ENCODE measurements at regions not wholly inside any gene's neighbourhood (a gene's known extent, or its start where the extent isn't known, plus 50 kb on each side); places are given as distances from the start of the nearest gene placed in this dataset.

DNA sequence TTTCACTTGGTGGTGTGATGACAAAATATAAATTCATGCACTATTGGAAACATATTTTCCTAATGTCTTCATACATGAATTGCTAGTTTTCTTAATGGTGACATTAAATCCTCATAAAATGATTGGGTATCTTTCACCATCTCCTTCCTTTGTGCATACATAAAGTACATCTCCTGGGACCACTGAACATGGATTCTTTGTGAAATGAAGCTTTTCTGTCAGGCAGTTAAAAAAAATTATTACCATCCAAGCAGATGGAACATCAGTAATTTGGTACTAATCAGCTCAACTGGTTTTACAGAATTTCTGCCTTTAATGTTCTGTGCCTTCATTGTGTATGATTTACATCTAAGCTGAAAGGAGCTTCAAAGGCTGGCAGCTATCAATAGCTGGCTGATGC is 891.7 kb upstream of the SLC10A2 start:
- TF ChIP-seq, protein P1, sequence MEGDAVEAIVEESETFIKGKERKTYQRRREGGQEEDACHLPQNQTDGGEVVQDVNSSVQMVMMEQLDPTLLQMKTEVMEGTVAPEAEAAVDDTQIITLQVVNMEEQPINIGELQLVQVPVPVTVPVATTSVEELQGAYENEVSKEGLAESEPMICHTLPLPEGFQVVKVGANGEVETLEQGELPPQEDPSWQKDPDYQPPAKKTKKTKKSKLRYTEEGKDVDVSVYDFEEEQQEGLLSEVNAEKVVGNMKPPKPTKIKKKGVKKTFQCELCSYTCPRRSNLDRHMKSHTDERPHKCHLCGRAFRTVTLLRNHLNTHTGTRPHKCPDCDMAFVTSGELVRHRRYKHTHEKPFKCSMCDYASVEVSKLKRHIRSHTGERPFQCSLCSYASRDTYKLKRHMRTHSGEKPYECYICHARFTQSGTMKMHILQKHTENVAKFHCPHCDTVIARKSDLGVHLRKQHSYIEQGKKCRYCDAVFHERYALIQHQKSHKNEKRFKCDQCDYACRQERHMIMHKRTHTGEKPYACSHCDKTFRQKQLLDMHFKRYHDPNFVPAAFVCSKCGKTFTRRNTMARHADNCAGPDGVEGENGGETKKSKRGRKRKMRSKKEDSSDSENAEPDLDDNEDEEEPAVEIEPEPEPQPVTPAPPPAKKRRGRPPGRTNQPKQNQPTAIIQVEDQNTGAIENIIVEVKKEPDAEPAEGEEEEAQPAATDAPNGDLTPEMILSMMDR (conservative IDR thresholded peaks at IDR 0.05 in 1 of 2, IDR thresholded peaks at IDR 0.05 in 1 of 2; ENCODE audit: extremely low read depth in 1 of 2, insufficient read depth in 1 of 2, low read depth in 1 of 2, low read length in 2 of 2), result no peak
- TF ChIP-seq EZH2 (IDR thresholded peaks at IDR 0.05; ENCODE audit: borderline replicate concordance, low read length), result no peak

Data from mammary epithelial cell (primary cell).